Endothelial cell of umbilical vein (primary cell): ENCODE measurements at regions not wholly inside any gene's neighbourhood (a gene's known extent, or its start where the extent isn't known, plus 50 kb on each side); places are given as distances from the start of the nearest gene placed in this dataset.

Experiments
- BruUV-seq: library from RNA; stranded (reverse); fragments of 400-500 nt; replicated peaks from 2 replicates; lab custom pipeline; 2021; lab: Mats Ljungman, UMichigan
- CTCF ChIA-PET: fragments of 300-600, 350-600 bp; sonication (Branson Sonifier 250); formaldehyde crosslinking; loops from one replicate; lab custom pipeline; 2021; ENCODE audit warnings: antibody characterized with exemption, inconsistent platforms; lab: Charles Lee
- POLR2A ChIA-PET: fragments of 300-600, 350-600 bp; sonication (Branson Sonifier 250); formaldehyde crosslinking; loops from one replicate; lab custom pipeline; 2021; ENCODE audit warnings: antibody characterized with exemption, inconsistent platforms; lab: Charles Lee
- DNase-seq: peaks from one replicate; pipeline ENCODE4 v3.0.0-alpha.2; 2011; ENCODE audit warnings: low read depth, low spot score
- FAIRE-seq: peaks from 2 replicates; lab custom pipeline; 2011; peaks lifted over from hg19 to GRCh38; lab: Jason Lieb, UNC
- H2AFZ ChIP-seq: 2 replicates; pipeline ENCODE4 v1.6.0; 2012; ENCODE audit warnings: low read depth, low read length, control low read depth, inconsistent platforms
- H3K27ac ChIP-seq: 2 replicates; pipeline ENCODE4 v1.5.1; 2011; ENCODE audit warnings: low read depth, mild to moderate bottlenecking, control low read depth, low read length, moderate library complexity; ENCODE audit not compliant: insufficient read depth
- H3K27me3 ChIP-seq, 2 experiments: 2 replicates each; pipeline versions ENCODE4 v1.6.0 to v1.6.1; 2011; ENCODE audit warnings: low read length in 2 of 2, mixed read lengths in 1 of 2; ENCODE audit not compliant: control insufficient read depth in 2 of 2, insufficient read depth in 2 of 2
- H3K36me3 ChIP-seq, 2 experiments: 2 replicates in 1 of 2; 3 replicates in 1 of 2; pipeline ENCODE4 v1.5.1; 2011; ENCODE audit warnings: low read length in 2 of 2, mild to moderate bottlenecking in 1 of 2, moderate library complexity in 1 of 2; ENCODE audit not compliant: control insufficient read depth in 2 of 2, insufficient read depth in 2 of 2; ENCODE audit errors: extremely low read depth in 1 of 2
- H3K4me1 ChIP-seq: 3 replicates; pipeline ENCODE4 v1.5.1; 2011; ENCODE audit warnings: mild to moderate bottlenecking, low read length; ENCODE audit not compliant: control insufficient read depth, insufficient read depth; ENCODE audit errors: extremely low read depth
- H3K4me2 ChIP-seq: 2 replicates; pipeline ENCODE4 v1.6.1; 2011; ENCODE audit warnings: low read length, control low read depth, mixed read lengths; ENCODE audit not compliant: insufficient read depth
- H3K4me3 ChIP-seq, 3 experiments: fragments of 200-600 bp in 1 of 3; sonication (generic), shearing (Covaris generic) in 1 of 3; replicated peaks in 1 of 3; 2 replicates each; pipeline ENCODE4 v1.5.1; 2011 to 2016; ENCODE audit warnings: control low read depth in 3 of 3, low read length in 3 of 3, mild to moderate bottlenecking in 2 of 3, inconsistent platforms in 1 of 3, low read depth in 1 of 3, moderate library complexity in 1 of 3; ENCODE audit not compliant: insufficient read depth in 1 of 3
- H3K79me2 ChIP-seq: 2 replicates; pipeline ENCODE4 v1.6.0; 2012; ENCODE audit warnings: low read length, inconsistent platforms; ENCODE audit not compliant: control insufficient read depth, insufficient read depth
- H3K9ac ChIP-seq: replicated peaks from 2 replicates; pipeline ENCODE3; 2011; ENCODE audit warnings: low read length, control low read depth; ENCODE audit not compliant: insufficient read depth; ENCODE audit errors: extremely low read depth
- H3K9me1 ChIP-seq: replicated peaks from 3 replicates; pipeline ENCODE4 v1.6.0; 2011; ENCODE audit warnings: mild to moderate bottlenecking, low read length; ENCODE audit not compliant: control insufficient read depth, insufficient read depth; ENCODE audit errors: extremely low read depth
- H3K9me3 ChIP-seq: replicated peaks from 2 replicates; pipeline ENCODE4 v1.5.1; 2012; ENCODE audit warnings: low read length, inconsistent platforms; ENCODE audit not compliant: control insufficient read depth, insufficient read depth
- H4K20me1 ChIP-seq: replicated peaks from 2 replicates; pipeline ENCODE3; 2011; ENCODE audit warnings: mild to moderate bottlenecking, low read length; ENCODE audit not compliant: control insufficient read depth, insufficient read depth; ENCODE audit errors: extremely low read depth
- CTCF ChIP-seq, 2 donors: IDR thresholded peaks; 1 replicate in 1 of 2; 2 replicates in 1 of 2; pipeline ENCODE4 v1.5.1; 2011; ENCODE audit warnings: low read length in 2 of 2, mild to moderate bottlenecking in 2 of 2, moderate library complexity in 2 of 2, control low read depth in 1 of 2, inconsistent platforms in 1 of 2, low read depth in 1 of 2; ENCODE audit not compliant: insufficient read depth in 1 of 2; ENCODE audit errors: extremely low read depth in 1 of 2
- FOS ChIP-seq: IDR thresholded peaks from 2 replicates; pipeline ENCODE4 v1.6.1; 2011; ENCODE audit warnings: mild to moderate bottlenecking, low read length, moderate library complexity, borderline replicate concordance; ENCODE audit not compliant: insufficient read depth
- GATA2 ChIP-seq: IDR thresholded peaks from 2 replicates; pipeline ENCODE4 v1.7.0; 2011; ENCODE audit warnings: low read depth, mild to moderate bottlenecking, moderate library complexity, mixed read lengths, low read length; ENCODE audit not compliant: insufficient read length, insufficient read depth
- JUN ChIP-seq: IDR thresholded peaks from 2 replicates; pipeline ENCODE4 v1.6.1; 2011; ENCODE audit warnings: borderline replicate concordance, low read depth; ENCODE audit not compliant: insufficient read length, insufficient read depth
- MYC ChIP-seq: IDR thresholded peaks from one replicate; pipeline ENCODE4 v1.6.1; 2011; ENCODE audit warnings: mild to moderate bottlenecking, low read depth, low read length
- POLR2A ChIP-seq: IDR thresholded peaks from 2 replicates; pipeline ENCODE4 v1.6.1; 2012; ENCODE audit warnings: low read depth, mild to moderate bottlenecking, control low read depth, low read length
- POLR2AphosphoS5 ChIP-seq: IDR thresholded peaks from 2 replicates; pipeline ENCODE4 v1.6.1; 2012; ENCODE audit warnings: low read depth, mild to moderate bottlenecking, control low read depth, low read length, moderate library complexity; ENCODE audit not compliant: insufficient read depth
- dilution Hi-C: fragments of 300-500 bp; cut with MboI; formaldehyde crosslinking; loops from one replicate; pipeline ENCODE4 v1.15.0; 2019; ENCODE audit warnings: low sequenced_read_pairs; ENCODE audit not compliant: extremely low pct_ligation_motif_present
- intact Hi-C: fragments of 100-400 bp; cut with micrococcal nuclease; formaldehyde crosslinking; loops from one replicate; pipeline ENCODE4 v1.10.0; 2022

DNA sequence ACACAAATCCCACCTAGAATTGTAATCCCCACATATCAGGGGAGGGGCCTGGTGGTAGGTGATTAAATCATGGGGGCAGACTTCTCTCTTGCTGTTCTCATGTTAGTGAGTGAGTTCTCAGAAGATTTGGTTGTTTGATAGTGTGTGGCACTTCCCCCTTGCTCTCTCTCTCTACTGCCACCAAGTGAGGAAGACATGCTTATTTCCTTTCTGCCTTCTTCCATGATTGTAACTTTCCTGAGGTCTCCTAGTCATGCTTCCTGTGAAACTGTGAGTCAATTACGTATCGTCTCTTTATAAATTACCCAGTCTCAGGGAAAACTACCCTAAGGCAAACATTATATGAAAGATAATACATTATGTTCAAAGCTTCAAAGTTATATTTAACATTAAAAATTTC, 1297.5 kb upstream of the CITED2 start:
- H2AFZ ChIP-seq = peak overlapping the region; percentile 11
- TF ChIP-seq POLR2A = no peak
- peak; percentile 46 for TF ChIP-seq FOS
- TF ChIP-seq GATA2 = peak; percentile 59
- no peak for TF ChIP-seq CTCF (IDR thresholded peaks at IDR 0.05; ENCODE audit: extremely low read depth in 1 of 2, insufficient read depth in 1 of 2, low read depth in 1 of 2, low read length in 2 of 2)
- TF ChIP-seq JUN = no peak
- TF ChIP-seq POLR2AphosphoS5 = no peak
- TF ChIP-seq MYC = no peak
- dilution Hi-C loops (no loop called here), intact Hi-C loops (no loop called here)
- H4K20me1 ChIP-seq = no peaks in the 10 kb centered on the region
- H3K9me3 ChIP-seq = no peaks in the 10 kb centered on the region
- CTCF ChIA-PET = no interaction called here
- H3K4me2 ChIP-seq = no peak overlapping the region
- no peaks in the 10 kb centered on the region for H3K27me3 ChIP-seq
- peak; percentile 17 for DNase-seq
- H3K36me3 ChIP-seq = no peaks in the 10 kb centered on the region
- POLR2A ChIA-PET = no interaction called here
- H3K27ac ChIP-seq = no peak overlapping the region
- no peaks in the 10 kb centered on the region for H3K9me1 ChIP-seq
- peaks cover 4% of the 10 kb centered on the region for H3K4me1 ChIP-seq
- no peaks in the 10 kb centered on the region for H3K79me2 ChIP-seq
- no TSS peak for BruUV-seq
- FAIRE-seq = peak; percentile 48
- no peak overlapping the region for H3K9ac ChIP-seq
- H3K4me3 ChIP-seq = no peak overlapping the region

DNA sequence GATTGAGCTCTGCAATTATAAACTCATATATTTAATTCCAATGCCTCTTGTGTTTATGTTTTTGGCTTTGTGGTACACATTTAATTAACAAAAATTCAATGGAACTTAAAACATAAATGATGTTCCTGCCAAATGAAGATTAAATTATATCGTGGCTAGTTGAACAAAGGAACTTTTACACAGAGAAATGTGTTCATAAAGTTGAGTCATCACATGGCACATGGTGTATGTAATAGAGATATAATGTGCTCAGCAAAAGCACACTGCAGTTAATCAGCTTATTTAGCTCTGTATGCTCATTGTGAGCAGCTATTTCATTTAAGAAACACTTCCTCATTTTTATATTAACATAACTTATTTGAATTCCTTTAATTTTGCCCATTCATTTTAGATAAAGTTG, 1295.6 kb upstream of the CITED2 start:
- Histone ChIP-seq H3K4me3 (no peak overlapping the region), H3K9me1 (no peaks in the 10 kb centered on the region), H3K4me2 (no peak overlapping the region), H3K27ac (no peak overlapping the region), H4K20me1 (no peaks in the 10 kb centered on the region), H3K27me3 (no peaks in the 10 kb centered on the region), H2AFZ (no peak overlapping the region), H3K36me3 (no peaks in the 10 kb centered on the region), H3K9ac (no peak overlapping the region), H3K9me3 (no peaks in the 10 kb centered on the region), H3K79me2 (no peaks in the 10 kb centered on the region), H3K4me1 (peaks cover 4% of the 10 kb centered on the region)
- ChIA-PET CTCF (no interaction called here), POLR2A (no interaction called here)
- intact Hi-C loops = no loop called here
- TF ChIP-seq FOS = peak; percentile 4
- no peak for TF ChIP-seq MYC
- no TSS peak for BruUV-seq
- no peak for DNase-seq
- no peak for FAIRE-seq
- dilution Hi-C loops = no loop called here
